Erythroblast (primary cell): ENCODE measurements at regions not wholly inside any gene's neighbourhood (a gene's known extent, or its start where the extent isn't known, plus 50 kb on each side); places are given as distances from the start of the nearest gene placed in this dataset.

Experiments used
- GATA1 ChIP-seq: IDR thresholded peaks from 2 replicates; pipeline ENCODE4 v1.6.1; 2011; ENCODE audit warnings: low read depth, mild to moderate bottlenecking, control low read depth, low read length, moderate library complexity
- POLR2A ChIP-seq: IDR thresholded peaks from 2 replicates; pipeline ENCODE4 v1.6.1; 2011; ENCODE audit warnings: mild to moderate bottlenecking, low read length

GRCh38 chr4:82287720-82288119 lies 86.1 kb downstream of the HNRNPD start:
- TF ChIP-seq POLR2A (no peak), GATA1 (no peak)
